Activated CD4-positive, alpha-beta T cell treated with anti-CD3 and anti-CD28 coated beads for 36 hours (primary cell): ENCODE measurements at regions not wholly inside any gene's neighbourhood (a gene's known extent, or its start where the extent isn't known, plus 50 kb on each side); places are given as distances from the start of the nearest gene placed in this dataset.

Experiments
- ATAC-seq: fragments of 200-7000 bp; cut with Tn5 transposase; one replicate; pipeline ENCODE4 v1.10.0; 2021; ENCODE audit warnings: mild to moderate bottlenecking, moderate library complexity
- CTCF ChIA-PET: fragments of 350-600 bp; sonication (Branson Sonifier 250); formaldehyde crosslinking; loops from one replicate; lab custom pipeline; 2021; ENCODE audit warnings: antibody characterized with exemption; lab: Charles Lee
- POLR2A ChIA-PET: fragments of 350-600 bp; sonication (Branson Sonifier 250); formaldehyde crosslinking; loops from one replicate; lab custom pipeline; 2021; ENCODE audit warnings: antibody characterized with exemption, inconsistent platforms; lab: Charles Lee
- DNase-seq: peaks from one replicate; pipeline ENCODE4 v3.0.0-alpha.2; 2020
- H3K27ac Mint-ChIP-seq: one replicate; pipeline ENCODE4 v1.8.0; 2021; ENCODE audit warnings: mixed read lengths
- H3K27me3 Mint-ChIP-seq: one replicate; pipeline ENCODE4 v1.8.0; 2021; ENCODE audit warnings: mixed read lengths
- H3K36me3 Mint-ChIP-seq: one replicate; pipeline ENCODE4 v1.8.0; 2021; ENCODE audit warnings: low read depth, mixed read lengths
- H3K4me1 Mint-ChIP-seq: one replicate; pipeline ENCODE4 v1.8.0; 2021; ENCODE audit warnings: mixed read lengths
- H3K4me3 Mint-ChIP-seq: one replicate; pipeline ENCODE4 v1.8.0; 2021; ENCODE audit warnings: mild to moderate bottlenecking, moderate library complexity, mixed read lengths
- H3K9me3 Mint-ChIP-seq: one replicate; pipeline ENCODE4 v1.8.0; 2021; ENCODE audit warnings: low read depth, mixed read lengths
- intact Hi-C, 2 experiments: fragments of 100-400 bp; cut with DNase I in 1 of 2; cut with micrococcal nuclease in 1 of 2; formaldehyde crosslinking; loops; one replicate each; pipeline versions ENCODE4 v1.14.2 to v1.15.1; 2022 to 2024; cut with DNase I, micrococcal nuclease

GRCh38 chr2:174659069-174659900 lies 61.7 kb upstream of the WIPF1 start:
- ChIA-PET POLR2A (interaction anchor here (0.6 kb wide), 1 partner anchor 170 kb away, joined by 3 read pairs; no protein-coding TSS in a partner anchor), CTCF (no interaction called here)
- Mint-ChIP-seq H3K9me3 (peaks cover 17% of the 10 kb centered on the region), H3K27me3 (no peaks in the 10 kb centered on the region), H3K27ac (peak overlapping the region; percentile 47), H3K36me3 (peaks cover 15% of the 10 kb centered on the region), H3K4me3 (no peak overlapping the region), H3K4me1 (peaks cover 35% of the 10 kb centered on the region)
- intact Hi-C loops = no loop called here
- ATAC-seq (peak; percentile 74), DNase-seq (no peak)

GRCh38 chr2:174656676-174657176 lies 59.1 kb upstream of the WIPF1 start:
- Mint-ChIP-seq H3K27ac (no peak overlapping the region), H3K9me3 (peaks cover 17% of the 10 kb centered on the region), H3K36me3 (peaks cover 15% of the 10 kb centered on the region), H3K4me3 (no peak overlapping the region), H3K4me1 (peaks cover 28% of the 10 kb centered on the region), H3K27me3 (no peaks in the 10 kb centered on the region)
- no peak for ATAC-seq
- ChIA-PET POLR2A (no interaction called here), CTCF (interaction anchor here (0.5 to 1.3 kb wide), 6 partner anchors 25 to 847 kb away, joined by 3 to 6 read pairs (median 3); no protein-coding TSS in a partner anchor)
- DNase-seq = no peak
- intact Hi-C loops = no loop called here

- ATAC-seq = no peak
- intact Hi-C loops = no loop called here
- Mint-ChIP-seq H3K27ac (no peak overlapping the region), H3K27me3 (no peaks in the 10 kb centered on the region), H3K36me3 (peaks cover 15% of the 10 kb centered on the region), H3K4me3 (no peak overlapping the region), H3K4me1 (peaks cover 28% of the 10 kb centered on the region), H3K9me3 (peaks cover 17% of the 10 kb centered on the region)
- POLR2A ChIA-PET = no interaction called here
- CTCF ChIA-PET = interaction anchor here (1.3 kb wide), 1 partner anchor 195 kb away, joined by 3 read pairs; no protein-coding TSS in a partner anchor
- DNase-seq = no peak
These were observed 58.4 kb upstream of the WIPF1 start for GRCh38 chr2:174656035-174656434.

DNA sequence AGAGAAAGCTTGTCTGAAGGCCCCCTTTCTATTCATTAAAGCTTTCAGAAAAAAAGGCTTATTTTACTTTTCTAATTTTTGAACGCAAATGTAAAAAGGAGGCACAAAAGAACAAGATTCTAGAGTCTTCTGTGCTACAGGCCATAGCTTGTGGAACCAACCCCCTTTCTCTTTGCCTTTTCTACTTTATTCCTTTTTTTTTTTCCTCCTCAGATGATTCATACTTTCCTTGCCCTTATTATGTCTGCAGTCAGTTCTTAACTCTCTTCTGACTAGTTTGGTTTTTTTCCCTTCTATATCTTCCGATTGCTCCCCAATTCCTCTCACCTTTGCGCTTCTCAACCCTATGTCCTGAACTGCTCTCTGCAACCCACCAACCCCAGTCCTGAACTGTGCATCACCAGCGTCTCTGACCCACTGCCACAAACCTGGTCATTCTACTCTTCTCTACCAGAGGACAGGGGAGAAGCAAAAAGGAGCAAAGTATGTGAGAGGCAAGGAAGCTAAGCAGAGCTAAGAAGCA lies 56.9 kb upstream of the WIPF1 start:
- intact Hi-C loops = no loop called here
- peaks cover 33% of the 10 kb centered on the region for H3K4me1 Mint-ChIP-seq
- POLR2A ChIA-PET = no interaction called here
- H3K9me3 Mint-ChIP-seq = peaks cover 18% of the 10 kb centered on the region
- DNase-seq (no peak), ATAC-seq (peak; percentile 39)
- H3K36me3 Mint-ChIP-seq = peaks cover 19% of the 10 kb centered on the region
- CTCF ChIA-PET = interaction anchor here (0.7 to 1.0 kb wide), 3 partner anchors 36 to 76 kb away, joined by 3 read pairs; no protein-coding TSS in a partner anchor
- peak overlapping the region; percentile 6 for H3K27ac Mint-ChIP-seq
- H3K27me3 Mint-ChIP-seq = no peaks in the 10 kb centered on the region
- H3K4me3 Mint-ChIP-seq = no peak overlapping the region

DNA sequence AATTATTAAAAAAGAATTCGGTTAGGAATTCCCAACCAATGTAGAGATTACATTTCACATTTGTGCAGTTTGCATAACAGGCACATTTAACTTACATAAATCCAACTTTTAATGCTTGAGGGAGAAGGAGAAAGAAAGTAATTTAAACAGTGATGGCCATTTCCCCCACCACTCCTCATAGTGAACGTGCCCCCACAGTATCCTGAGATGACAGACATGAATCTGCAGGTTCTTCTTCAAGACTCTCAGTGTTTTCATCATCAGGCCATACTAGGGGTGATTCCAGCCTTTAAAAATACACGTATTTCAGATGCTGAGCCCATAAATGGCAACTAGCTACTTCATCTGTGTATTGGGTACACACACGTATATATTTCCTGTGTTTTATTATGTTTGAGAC lies 51.3 kb upstream of the WIPF1 start:
- intact Hi-C loops = no loop called here
- H3K36me3 Mint-ChIP-seq = peaks cover 10% of the 10 kb centered on the region
- peaks cover 5% of the 10 kb centered on the region for H3K9me3 Mint-ChIP-seq
- no peak overlapping the region for H3K27ac Mint-ChIP-seq
- CTCF ChIA-PET = no interaction called here
- no peaks in the 10 kb centered on the region for H3K27me3 Mint-ChIP-seq
- peaks cover 11% of the 10 kb centered on the region for H3K4me1 Mint-ChIP-seq
- POLR2A ChIA-PET = no interaction called here
- no peak overlapping the region for H3K4me3 Mint-ChIP-seq
- ATAC-seq (no peak), DNase-seq (no peak)
